H9 (cell line): ENCODE measurements at regions not wholly inside any gene's neighbourhood (a gene's known extent, or its start where the extent isn't known, plus 50 kb on each side); places are given as distances from the start of the nearest gene placed in this dataset.
A peak's percentile ranks its signal among the peaks of the same experiment; 100 is the strongest.

Experiments
- DNase-seq: peaks from one replicate; pipeline ENCODE4 v3.0.0-alpha.2; 2017
- H2AFZ ChIP-seq: one replicate; pipeline ENCODE4 v1.6.1; 2013; ENCODE audit warnings: mild to moderate bottlenecking, low read length, control low read depth, moderate library complexity
- H2AK5ac ChIP-seq: 2 replicates; pipeline ENCODE4 v1.6.1; 2013; ENCODE audit warnings: low read length, control low read depth, mixed read lengths; ENCODE audit not compliant: insufficient read length
- H2BK120ac ChIP-seq: one replicate; pipeline ENCODE4 v1.6.1; 2013; ENCODE audit warnings: low read depth, mild to moderate bottlenecking, low read length, control low read depth, inconsistent platforms; ENCODE audit not compliant: poor library complexity, severe bottlenecking
- H2BK12ac ChIP-seq: 2 replicates; pipeline ENCODE4 v1.6.1; 2013; ENCODE audit warnings: low read length, control low read depth, mixed read lengths, low read depth; ENCODE audit not compliant: insufficient read length
- H2BK15ac ChIP-seq: 2 replicates; pipeline ENCODE4 v1.6.1; 2013; ENCODE audit warnings: low read depth, low read length, control low read depth
- H2BK20ac ChIP-seq: one replicate; pipeline ENCODE4 v1.6.1; 2013; ENCODE audit warnings: low read depth, mild to moderate bottlenecking, low read length, control low read depth, inconsistent platforms; ENCODE audit not compliant: poor library complexity, severe bottlenecking
- H2BK5ac ChIP-seq: 2 replicates; pipeline ENCODE4 v1.6.1; 2013; ENCODE audit warnings: low read length, control low read depth, mixed read lengths; ENCODE audit not compliant: insufficient read length
- H3K14ac ChIP-seq: 2 replicates; pipeline ENCODE4 v1.6.1; 2013; ENCODE audit warnings: low read length, control low read depth; ENCODE audit not compliant: insufficient read depth
- H3K18ac ChIP-seq: 2 replicates; pipeline ENCODE4 v1.6.1; 2013; ENCODE audit warnings: low read depth, mild to moderate bottlenecking, mixed read lengths, low read length, control low read depth; ENCODE audit not compliant: insufficient read length
- H3K23ac ChIP-seq: 2 replicates; pipeline ENCODE4 v1.6.1; 2013; ENCODE audit warnings: low read length, control low read depth, mixed read lengths, low read depth; ENCODE audit not compliant: insufficient read length
- H3K23me2 ChIP-seq: 2 replicates; pipeline ENCODE4 v1.6.1; 2013; ENCODE audit warnings: low read depth, mild to moderate bottlenecking, mixed read lengths, low read length, control low read depth; ENCODE audit not compliant: insufficient read length, poor library complexity, severe bottlenecking
- H3K27ac ChIP-seq: 2 replicates; pipeline ENCODE4 v1.5.1; 2013; ENCODE audit warnings: low read length, control low read depth, mixed read lengths, low read depth; ENCODE audit not compliant: insufficient read length
- H3K27me3 ChIP-seq: 2 replicates; pipeline ENCODE4 v1.6.1; 2013; ENCODE audit warnings: low read length, control low read depth, inconsistent platforms; ENCODE audit not compliant: insufficient read depth
- H3K4ac ChIP-seq: 2 replicates; pipeline ENCODE4 v1.6.1; 2013; ENCODE audit warnings: low read depth, mild to moderate bottlenecking, control low read depth, inconsistent platforms, low read length, moderate library complexity
- H3K4me1 ChIP-seq: 2 replicates; pipeline ENCODE4 v1.6.1; 2013; ENCODE audit warnings: low read length, control low read depth, inconsistent platforms; ENCODE audit not compliant: insufficient read depth
- H3K4me2 ChIP-seq: 2 replicates; pipeline ENCODE4 v1.6.1; 2013; ENCODE audit warnings: low read length, control low read depth, mixed read lengths; ENCODE audit not compliant: insufficient read length, insufficient read depth
- H3K56ac ChIP-seq: 2 replicates; pipeline ENCODE4 v1.6.1; 2013; ENCODE audit warnings: low read depth, mild to moderate bottlenecking, mixed read lengths, low read length, control low read depth; ENCODE audit not compliant: insufficient read length
- H3K79me1 ChIP-seq: 2 replicates; pipeline ENCODE4 v1.6.1; 2013; ENCODE audit warnings: low read depth, mild to moderate bottlenecking, moderate library complexity, low read length, control low read depth, inconsistent platforms; ENCODE audit not compliant: insufficient read depth, poor library complexity, severe bottlenecking
- H3K79me2 ChIP-seq: 2 replicates; pipeline ENCODE4 v1.6.1; 2013; ENCODE audit warnings: low read length, control low read depth, inconsistent platforms; ENCODE audit not compliant: insufficient read depth
- H3K9ac ChIP-seq: 2 replicates; pipeline ENCODE4 v1.6.1; 2013; ENCODE audit warnings: low read length, control low read depth, mixed read lengths; ENCODE audit not compliant: insufficient read length; ENCODE audit errors: extremely low read depth
- H3K9me3 ChIP-seq: one replicate; pipeline ENCODE4 v1.6.1; 2013; ENCODE audit warnings: low read depth, low read length, inconsistent platforms; ENCODE audit not compliant: control insufficient read depth
- H3T11ph ChIP-seq: one replicate; pipeline ENCODE4 v1.6.1; 2013; ENCODE audit warnings: mild to moderate bottlenecking, low read length, control low read depth, inconsistent platforms
- H4K20me1 ChIP-seq: one replicate; pipeline ENCODE4 v1.6.1; 2013; ENCODE audit not compliant: control insufficient read depth, insufficient read length, insufficient read depth
- H4K5ac ChIP-seq: 2 replicates; pipeline ENCODE4 v1.6.1; 2013; ENCODE audit warnings: low read depth, mild to moderate bottlenecking, mixed read lengths, low read length, control low read depth; ENCODE audit not compliant: insufficient read length
- H4K8ac ChIP-seq: replicated peaks from 2 replicates; pipeline ENCODE4 v1.6.1; 2013; ENCODE audit warnings: low read length, control low read depth, mixed read lengths, low read depth; ENCODE audit not compliant: insufficient read length
- H4K91ac ChIP-seq: 2 replicates; pipeline ENCODE4 v1.6.1; 2013; ENCODE audit warnings: low read depth, mild to moderate bottlenecking, moderate library complexity, mixed read lengths, low read length, control low read depth; ENCODE audit not compliant: insufficient read length
- H3K27ac Mint-ChIP-seq, 3 experiments: 2 replicates in 2 of 3; 3 replicates in 1 of 3; pipeline ENCODE4 v1.8.0; 2020 to 2021; ENCODE audit warnings: mixed read lengths in 3 of 3, mild to moderate bottlenecking in 1 of 3, moderate library complexity in 1 of 3
- H3K27me3 Mint-ChIP-seq: 2 replicates; pipeline ENCODE4 v1.8.0; 2021; ENCODE audit warnings: low read depth, mild to moderate bottlenecking, moderate library complexity, mixed read lengths
- H3K36me3 Mint-ChIP-seq, 3 experiments: 2 replicates in 2 of 3; 3 replicates in 1 of 3; pipeline ENCODE4 v1.8.0; 2020 to 2021; ENCODE audit warnings: low read depth in 3 of 3, mixed read lengths in 3 of 3; ENCODE audit not compliant: insufficient read depth in 1 of 3
- H3K4me1 Mint-ChIP-seq, 2 experiments: 2 replicates each; pipeline ENCODE4 v1.8.0; 2020; ENCODE audit warnings: mixed read lengths in 2 of 2
- H3K4me3 Mint-ChIP-seq, 2 experiments: 2 replicates in 1 of 2; 3 replicates in 1 of 2; pipeline ENCODE4 v1.8.0; 2020 to 2021; ENCODE audit warnings: mild to moderate bottlenecking in 2 of 2, mixed read lengths in 2 of 2, moderate library complexity in 1 of 2
- H3K9me3 Mint-ChIP-seq, 2 experiments: 2 replicates in 1 of 2; 3 replicates in 1 of 2; pipeline ENCODE4 v1.8.0; 2020; ENCODE audit warnings: mild to moderate bottlenecking in 2 of 2, mixed read lengths in 2 of 2, moderate library complexity in 1 of 2
- WGBS: extraction: QIAGEN DNeasy Blood & Tissue Kit; methylation state at CpG from one replicate; pipeline ENCODE4 v1.1.7; 2013; ENCODE audit warnings: missing lambda C conversion rate, low lambda C conversion rate, mixed read lengths; ENCODE audit not compliant: insufficient read length; ENCODE audit errors: extremely low coverage; 5-methylcytosine and 5-hydroxymethylcytosine counted together
- TF ChIP-seq, protein P1 (sequence below): fragments of 200-600 bp; sonication (generic); conservative IDR thresholded peaks from 3 replicates; pipeline ENCODE4 v1.8.0; 2021; ENCODE audit warnings: antibody characterized with exemption, mild to moderate bottlenecking

DNA sequence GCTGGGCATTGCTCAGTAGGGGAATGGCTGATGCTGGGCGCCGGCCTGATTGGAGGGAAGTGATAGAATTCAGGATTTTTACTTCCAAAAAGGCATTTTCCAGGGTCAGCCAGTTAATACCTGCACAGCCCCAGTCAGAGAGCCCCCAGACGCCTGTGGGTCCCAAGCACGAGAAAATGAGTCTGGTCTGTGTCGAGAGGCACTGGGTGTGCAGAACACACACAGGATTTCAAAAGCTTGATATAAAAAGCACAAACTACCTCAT is 164.6 kb upstream of the TNRC6C start:
- WGBS, result no CpG with 5 or more reads among the region's 5 CpGs
- Histone ChIP-seq H2AFZ (no peak overlapping the region), H3K79me2 (no peaks in the 10 kb centered on the region), H2BK120ac (no peak overlapping the region), H2BK15ac (no peak overlapping the region), H3K79me1 (no peaks in the 10 kb centered on the region), H3K4me1 (peaks cover 10% of the 10 kb centered on the region; the same call in 1 of the 2 replicates), H2AK5ac (no peak overlapping the region), H3K56ac (no peak overlapping the region), H2BK5ac (no peak overlapping the region), H2BK12ac (no peak overlapping the region), H3K4me2 (no peak overlapping the region), H4K91ac (no peak overlapping the region), H3K9me3 (no peaks in the 10 kb centered on the region), H3K9ac (no peak overlapping the region), H4K20me1 (no peaks in the 10 kb centered on the region), H3K18ac (no peak overlapping the region), H2BK20ac (no peak overlapping the region), H3K27me3 (peaks cover 11% of the 10 kb centered on the region; the same call in 1 of the 2 replicates), H3K14ac (no peak overlapping the region), H3K4ac (no peak overlapping the region), H4K5ac (no peak overlapping the region), H4K8ac (no peak overlapping the region), H3T11ph (no peak overlapping the region), H3K23me2 (no peaks in the 10 kb centered on the region), H3K27ac (no peak overlapping the region), H3K23ac (no peak overlapping the region)
- H3K36me3 Mint-ChIP-seq, result peaks cover 0 to 2% (median 0%) of the 10 kb centered on the region in 3 experiments; a peak in 1 of 7 replicates
- no peak for DNase-seq
- peak overlapping the region in 1 of 3 experiments; percentile 71; a peak in 1 of 7 replicates for H3K27ac Mint-ChIP-seq
- H3K27me3 Mint-ChIP-seq, result peaks cover 74% of the 10 kb centered on the region
- H3K9me3 Mint-ChIP-seq, result no peaks in the 10 kb centered on the region
- TF ChIP-seq, protein P1, sequence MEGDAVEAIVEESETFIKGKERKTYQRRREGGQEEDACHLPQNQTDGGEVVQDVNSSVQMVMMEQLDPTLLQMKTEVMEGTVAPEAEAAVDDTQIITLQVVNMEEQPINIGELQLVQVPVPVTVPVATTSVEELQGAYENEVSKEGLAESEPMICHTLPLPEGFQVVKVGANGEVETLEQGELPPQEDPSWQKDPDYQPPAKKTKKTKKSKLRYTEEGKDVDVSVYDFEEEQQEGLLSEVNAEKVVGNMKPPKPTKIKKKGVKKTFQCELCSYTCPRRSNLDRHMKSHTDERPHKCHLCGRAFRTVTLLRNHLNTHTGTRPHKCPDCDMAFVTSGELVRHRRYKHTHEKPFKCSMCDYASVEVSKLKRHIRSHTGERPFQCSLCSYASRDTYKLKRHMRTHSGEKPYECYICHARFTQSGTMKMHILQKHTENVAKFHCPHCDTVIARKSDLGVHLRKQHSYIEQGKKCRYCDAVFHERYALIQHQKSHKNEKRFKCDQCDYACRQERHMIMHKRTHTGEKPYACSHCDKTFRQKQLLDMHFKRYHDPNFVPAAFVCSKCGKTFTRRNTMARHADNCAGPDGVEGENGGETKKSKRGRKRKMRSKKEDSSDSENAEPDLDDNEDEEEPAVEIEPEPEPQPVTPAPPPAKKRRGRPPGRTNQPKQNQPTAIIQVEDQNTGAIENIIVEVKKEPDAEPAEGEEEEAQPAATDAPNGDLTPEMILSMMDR, result no peak
- no peak overlapping the region for H3K4me3 Mint-ChIP-seq
- peaks cover 17 to 25% of the 10 kb centered on the region in 2 experiments for H3K4me1 Mint-ChIP-seq
